ENCODE measurements at regions not wholly inside any gene's neighbourhood (a gene's known extent, or its start where the extent isn't known, plus 50 kb on each side); places are given as distances from the start of the nearest gene placed in this dataset.

DNA sequence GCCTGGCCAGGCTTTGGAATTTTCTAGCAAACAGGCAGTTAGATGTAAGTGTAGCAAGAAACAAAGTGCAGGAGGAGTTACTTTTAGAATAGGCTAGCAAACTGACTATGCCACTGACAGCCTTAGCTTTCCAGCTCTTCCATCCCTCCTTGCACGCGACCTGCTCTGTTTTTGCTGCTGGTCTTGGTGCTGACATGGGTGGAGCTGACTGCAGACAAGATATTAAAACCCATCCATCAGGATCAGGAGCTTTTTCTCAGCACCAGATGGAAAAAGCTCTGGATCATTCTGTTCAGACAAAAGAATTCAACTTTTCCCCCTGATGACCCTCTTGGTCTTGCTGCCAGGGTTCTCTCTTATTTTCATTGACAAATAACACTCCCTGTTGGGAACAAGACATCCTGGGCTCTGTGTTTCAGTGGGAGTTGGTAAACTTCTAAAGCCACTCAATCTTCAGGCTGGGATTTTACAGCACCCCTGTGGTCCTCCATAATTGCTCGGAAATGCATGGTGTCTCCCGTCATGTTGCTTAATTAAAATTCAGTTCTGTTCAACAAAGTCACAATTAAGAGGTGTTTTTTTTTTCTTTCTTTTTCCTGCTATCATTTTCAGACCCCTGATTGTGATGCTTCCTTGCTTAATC lies 240.0 kb upstream of the LARGE1 start:
- no peak for DNase-seq (ENCODE audit: extremely low read depth, low read depth)

DNA sequence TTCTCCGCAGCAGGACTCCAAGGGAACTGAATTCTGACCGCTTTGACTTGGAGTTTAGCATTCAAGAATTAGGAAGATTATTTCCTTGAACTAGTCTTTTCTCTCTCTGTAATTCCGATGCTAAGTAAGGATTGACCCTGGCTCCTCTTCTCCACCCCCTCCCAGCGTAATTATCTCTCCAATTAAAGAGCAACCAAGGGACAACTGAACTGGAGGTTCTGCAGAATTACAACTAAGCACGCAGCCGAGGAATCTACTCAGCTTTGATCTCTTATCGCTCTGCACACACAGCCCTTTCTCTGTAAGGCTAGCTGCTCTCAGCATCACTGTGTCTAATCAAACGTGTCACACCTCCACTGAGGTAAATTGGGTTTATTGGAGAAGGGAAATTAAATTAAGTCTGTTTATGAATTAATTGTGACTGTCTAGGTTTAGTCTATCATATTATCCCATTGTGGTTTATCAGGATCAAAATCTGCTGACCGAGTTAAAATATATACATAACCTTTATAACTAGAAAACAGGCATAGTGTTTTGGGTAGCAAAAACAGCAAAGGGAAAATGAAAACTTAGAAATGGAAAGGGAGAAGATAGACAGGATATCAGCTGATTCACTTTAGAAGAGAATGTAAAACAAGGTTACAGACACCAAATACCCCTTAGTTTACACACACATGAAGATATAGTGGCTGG lies 241.3 kb upstream of the LARGE1 start:
- TF ChIP-seq, protein P1, sequence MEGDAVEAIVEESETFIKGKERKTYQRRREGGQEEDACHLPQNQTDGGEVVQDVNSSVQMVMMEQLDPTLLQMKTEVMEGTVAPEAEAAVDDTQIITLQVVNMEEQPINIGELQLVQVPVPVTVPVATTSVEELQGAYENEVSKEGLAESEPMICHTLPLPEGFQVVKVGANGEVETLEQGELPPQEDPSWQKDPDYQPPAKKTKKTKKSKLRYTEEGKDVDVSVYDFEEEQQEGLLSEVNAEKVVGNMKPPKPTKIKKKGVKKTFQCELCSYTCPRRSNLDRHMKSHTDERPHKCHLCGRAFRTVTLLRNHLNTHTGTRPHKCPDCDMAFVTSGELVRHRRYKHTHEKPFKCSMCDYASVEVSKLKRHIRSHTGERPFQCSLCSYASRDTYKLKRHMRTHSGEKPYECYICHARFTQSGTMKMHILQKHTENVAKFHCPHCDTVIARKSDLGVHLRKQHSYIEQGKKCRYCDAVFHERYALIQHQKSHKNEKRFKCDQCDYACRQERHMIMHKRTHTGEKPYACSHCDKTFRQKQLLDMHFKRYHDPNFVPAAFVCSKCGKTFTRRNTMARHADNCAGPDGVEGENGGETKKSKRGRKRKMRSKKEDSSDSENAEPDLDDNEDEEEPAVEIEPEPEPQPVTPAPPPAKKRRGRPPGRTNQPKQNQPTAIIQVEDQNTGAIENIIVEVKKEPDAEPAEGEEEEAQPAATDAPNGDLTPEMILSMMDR (IDR thresholded peaks at IDR 0.05; ENCODE audit: low read depth, low read length, missing control alignments): no peak
- DNase-seq (ENCODE audit: extremely low read depth, low read depth): no peak
- H3K4me3 ChIP-seq (replicated peaks; ENCODE audit: low read depth, low read length): no peak overlapping the region

More for the DNA sequence above, 240.0 kb upstream of the LARGE1 start:
- no peak overlapping the region for H3K4me3 ChIP-seq (replicated peaks; ENCODE audit: low read depth, low read length)
- TF ChIP-seq, protein P1 (IDR thresholded peaks at IDR 0.05; ENCODE audit: low read depth, low read length, missing control alignments): no peak

DNA sequence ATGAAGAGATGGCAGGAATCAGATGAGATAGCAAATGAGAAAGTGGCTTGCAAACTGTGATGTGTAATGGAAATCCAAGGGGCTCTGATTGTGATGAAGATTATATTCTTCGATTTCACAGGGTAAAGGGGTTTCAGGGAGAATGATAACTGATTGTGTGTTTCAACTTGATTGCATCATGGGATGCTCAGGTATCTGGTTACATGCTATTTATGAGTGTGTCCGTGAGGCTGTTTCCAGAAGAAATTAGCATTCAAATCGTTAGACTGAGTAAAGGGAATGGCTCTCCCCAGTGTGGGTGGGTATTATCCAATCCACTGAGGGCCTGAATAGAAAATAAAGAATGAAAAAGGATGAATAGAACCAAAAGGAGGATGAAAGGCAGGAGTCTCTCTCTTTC lies 278.7 kb upstream of the LARGE1 start:
- TF ChIP-seq, protein P1 (IDR thresholded peaks at IDR 0.05; ENCODE audit: low read depth, low read length, missing control alignments): no peak
- H3K4me3 ChIP-seq (replicated peaks; ENCODE audit: low read depth, low read length): no peak overlapping the region
- DNase-seq (ENCODE audit: extremely low read depth, low read depth): no peak

DNA sequence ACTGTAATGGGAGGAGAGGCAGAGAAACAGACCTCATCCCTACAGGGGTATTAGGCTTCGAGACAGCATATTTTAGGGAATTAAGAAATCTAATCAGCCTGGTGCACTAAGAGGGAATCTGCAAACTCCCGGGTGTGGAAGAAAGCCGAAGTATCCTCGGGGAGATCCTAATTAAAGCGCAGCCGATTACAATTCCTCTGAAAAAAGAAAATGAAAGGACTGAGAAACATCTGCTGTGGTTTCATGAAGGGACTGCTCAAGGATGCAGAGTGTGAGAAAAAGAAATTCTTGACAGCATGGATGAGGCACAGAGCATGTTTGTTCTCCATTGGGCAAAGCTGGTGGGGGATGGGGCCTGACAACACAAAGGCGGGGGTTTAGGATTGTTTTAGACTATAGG lies 290.0 kb upstream of the LARGE1 start:
- no peak for DNase-seq (ENCODE audit: extremely low read depth, low read depth)
- H3K4me3 ChIP-seq (replicated peaks; ENCODE audit: low read depth, low read length): no peak overlapping the region
- TF ChIP-seq, protein P1 (IDR thresholded peaks at IDR 0.05; ENCODE audit: low read depth, low read length, missing control alignments): no peak

DNA sequence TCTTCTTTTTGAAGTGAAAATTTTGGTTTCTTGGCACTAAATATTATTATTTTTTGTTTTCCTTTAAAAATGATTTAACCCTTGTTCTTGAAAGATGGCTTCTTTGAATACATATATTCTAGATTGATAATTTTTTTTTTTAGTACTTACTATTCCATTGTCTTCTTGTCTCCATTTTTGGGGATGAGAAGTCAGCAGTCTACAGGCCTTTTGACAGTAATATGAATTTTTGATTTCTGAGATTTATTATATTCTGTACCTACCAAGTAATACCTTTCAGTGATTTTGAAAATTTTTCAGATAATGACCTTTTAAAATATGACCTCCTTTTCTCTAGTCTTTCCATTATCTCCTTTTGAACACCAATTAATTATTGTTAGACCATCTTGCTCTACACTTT lies 294.1 kb upstream of the LARGE1 start:
- H3K4me3 ChIP-seq (replicated peaks; ENCODE audit: low read depth, low read length): no peak overlapping the region
- TF ChIP-seq, protein P1 (IDR thresholded peaks at IDR 0.05; ENCODE audit: low read depth, low read length, missing control alignments): no peak
- no peak for DNase-seq (ENCODE audit: extremely low read depth, low read depth)

DNA sequence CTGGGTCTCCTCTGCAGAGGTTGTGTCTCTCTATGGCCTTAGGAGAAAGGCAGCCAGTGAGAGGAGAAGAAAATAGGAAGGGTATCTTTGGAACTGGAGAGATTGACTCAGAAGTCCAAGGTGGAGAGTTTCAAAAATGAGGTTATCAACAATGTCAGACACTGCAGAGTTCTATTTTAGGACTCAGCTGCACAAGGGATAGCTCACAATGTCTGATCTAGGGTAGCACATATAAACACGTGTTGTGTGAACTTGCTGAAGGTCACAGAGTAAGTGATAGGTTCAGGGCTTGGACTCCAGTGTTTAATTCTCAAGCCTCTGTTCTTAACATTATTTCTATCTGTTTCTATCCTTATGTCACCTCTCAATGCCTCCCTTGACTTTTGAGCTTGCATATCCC lies 305.0 kb upstream of the LARGE1 start:
- H3K4me3 ChIP-seq (replicated peaks; ENCODE audit: low read depth, low read length): no peak overlapping the region
- TF ChIP-seq, protein P1 (IDR thresholded peaks at IDR 0.05; ENCODE audit: low read depth, low read length, missing control alignments): no peak
- DNase-seq (ENCODE audit: extremely low read depth, low read depth): no peak

Measured in HFF-Myc (cell line).